WERI-Rb-1 (cell line): ENCODE measurements at regions not wholly inside any gene's neighbourhood (a gene's known extent, or its start where the extent isn't known, plus 50 kb on each side); places are given as distances from the start of the nearest gene placed in this dataset.
A peak's percentile ranks its signal among the peaks of the same experiment; 100 is the strongest.

Source experiments
- DNase-seq: peaks from one replicate; pipeline ENCODE4 v3.0.0-alpha.2; 2020
- H3K27ac ChIP-seq: fragments of 250-450 bp; sonication (Bioruptor Pico); 2 replicates; pipeline ENCODE4 v1.5.1; 2020; ENCODE audit warnings: mild to moderate bottlenecking, moderate library complexity
- H3K27me3 ChIP-seq: fragments of 250-450 bp; sonication (Bioruptor Pico); 2 replicates; pipeline ENCODE4 v1.5.1; 2021; ENCODE audit warnings: mild to moderate bottlenecking, low read depth, moderate library complexity; ENCODE audit not compliant: insufficient read depth, severe bottlenecking
- H3K36me3 ChIP-seq: fragments of 250-450 bp; sonication (Bioruptor Pico); 2 replicates; pipeline ENCODE4 v1.5.1; 2020; ENCODE audit warnings: mild to moderate bottlenecking, moderate library complexity
- H3K4me3 ChIP-seq: 2 replicates; pipeline ENCODE4 v1.5.1; 2011; ENCODE audit warnings: low read depth, mild to moderate bottlenecking, control low read depth, low read length
- H3K9me3 ChIP-seq: fragments of 250-450 bp; sonication (Bioruptor Pico); 2 replicates; pipeline ENCODE4 v1.5.1; 2021; ENCODE audit warnings: mild to moderate bottlenecking, moderate library complexity; ENCODE audit not compliant: severe bottlenecking
- CTCF ChIP-seq: IDR thresholded peaks from 2 replicates; pipeline ENCODE4 v1.5.1; 2011; ENCODE audit warnings: low read depth, mild to moderate bottlenecking, control low read depth, inconsistent platforms, low read length

DNA sequence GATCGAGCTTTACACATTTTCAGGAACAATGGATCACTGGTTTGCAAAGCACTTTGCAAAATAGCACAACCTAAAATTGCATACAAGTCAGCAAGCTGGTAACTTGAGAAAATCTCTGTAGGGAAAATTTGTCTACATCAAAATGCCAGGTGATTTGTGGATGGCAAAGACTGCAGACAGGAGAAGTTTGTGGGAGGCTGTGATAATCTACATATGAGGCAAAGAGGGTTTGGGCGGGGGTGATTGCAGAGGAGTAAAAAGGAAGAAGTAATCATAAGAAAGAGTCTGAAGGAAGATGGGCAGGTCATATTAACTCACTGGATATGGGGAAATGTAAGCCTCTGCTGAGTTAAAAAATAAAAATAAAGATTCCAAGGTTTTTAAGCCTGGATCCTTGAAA lies 166.3 kb upstream of the STXBP5 start:
- no peaks in the 10 kb centered on the region for H3K9me3 ChIP-seq
- H3K27ac ChIP-seq: no peak overlapping the region

DNA sequence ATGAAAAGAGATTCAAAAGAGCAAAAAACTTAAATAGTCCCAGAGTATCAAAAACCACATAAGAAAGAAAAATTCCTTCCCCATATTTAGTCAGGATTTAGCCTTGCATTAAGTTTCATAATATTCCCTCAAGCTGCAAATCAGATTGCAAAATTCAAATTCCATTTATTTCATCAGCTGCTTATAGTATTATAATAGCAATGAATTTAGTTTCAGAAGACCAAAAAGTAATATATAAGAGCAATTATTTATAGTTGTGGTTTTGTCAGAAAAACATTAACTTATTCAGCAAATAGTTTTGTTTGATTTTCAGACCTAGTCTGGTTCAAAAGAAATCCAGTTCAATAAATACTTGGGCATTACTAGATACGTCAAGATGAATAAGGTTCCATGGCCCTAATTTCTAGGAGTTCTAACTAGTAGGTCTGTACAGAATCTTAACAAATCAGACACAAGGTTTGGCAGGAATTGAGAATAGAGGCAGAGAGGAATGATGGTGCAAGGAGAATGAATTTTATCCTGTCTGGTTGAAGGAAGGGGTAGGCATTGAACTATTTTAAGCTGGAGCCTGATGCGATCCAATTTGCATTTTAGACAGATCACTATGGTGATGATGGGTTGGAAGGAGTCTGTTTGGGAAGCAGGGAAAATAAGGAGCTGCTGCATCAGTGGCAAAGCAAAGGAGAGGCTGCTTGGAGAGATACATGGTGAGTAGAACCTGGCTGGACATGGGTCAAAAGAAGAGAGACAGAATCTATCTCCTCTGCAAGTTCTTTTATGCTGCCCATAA lies 163.9 kb upstream of the STXBP5 start:
- DNase-seq: no peak
- no peak overlapping the region for H3K27ac ChIP-seq

More for the DNA sequence above, 166.3 kb upstream of the STXBP5 start:
- no peak for DNase-seq
- no peak for TF ChIP-seq CTCF
- no peaks in the 10 kb centered on the region for H3K27me3 ChIP-seq
- no peak overlapping the region for H3K4me3 ChIP-seq
- H3K36me3 ChIP-seq: no peaks in the 10 kb centered on the region

GRCh38 chr6:147042679-147043078 lies 161.5 kb upstream of the STXBP5 start:
- no peak for TF ChIP-seq CTCF
- no peak overlapping the region for H3K4me3 ChIP-seq
- no peak overlapping the region for H3K27ac ChIP-seq
- no peaks in the 10 kb centered on the region for H3K36me3 ChIP-seq
- DNase-seq: no peak
- H3K9me3 ChIP-seq: no peaks in the 10 kb centered on the region
- H3K27me3 ChIP-seq: no peaks in the 10 kb centered on the region

More for the DNA sequence above, 163.9 kb upstream of the STXBP5 start:
- H3K36me3 ChIP-seq: no peaks in the 10 kb centered on the region
- H3K27me3 ChIP-seq: no peaks in the 10 kb centered on the region
- no peak for TF ChIP-seq CTCF
- H3K9me3 ChIP-seq: no peaks in the 10 kb centered on the region
- H3K4me3 ChIP-seq: no peak overlapping the region

GRCh38 chr6:147043994-147044477 lies 160.2 kb upstream of the STXBP5 start:
- no peak overlapping the region for H3K27ac ChIP-seq
- no peak for TF ChIP-seq CTCF
- H3K4me3 ChIP-seq: no peak overlapping the region
- no peaks in the 10 kb centered on the region for H3K27me3 ChIP-seq
- DNase-seq: no peak
- no peaks in the 10 kb centered on the region for H3K9me3 ChIP-seq
- H3K36me3 ChIP-seq: no peaks in the 10 kb centered on the region

GRCh38 chr6:147046141-147046877 lies 157.9 kb upstream of the STXBP5 start:
- H3K27me3 ChIP-seq: no peaks in the 10 kb centered on the region
- no peaks in the 10 kb centered on the region for H3K36me3 ChIP-seq
- TF ChIP-seq CTCF: no peak
- DNase-seq: peak; percentile 32
- H3K4me3 ChIP-seq: no peak overlapping the region
- no peak overlapping the region for H3K27ac ChIP-seq
- no peaks in the 10 kb centered on the region for H3K9me3 ChIP-seq
